Activated CD8-positive, alpha-beta memory T cell treated with anti-CD3 and anti-CD28 coated beads, Interleukin-2, amount 10 ng/mL, durations not matched to agents 7 days and 5 days (primary cell): ENCODE measurements at regions not wholly inside any gene's neighbourhood (a gene's known extent, or its start where the extent isn't known, plus 50 kb on each side); places are given as distances from the start of the nearest gene placed in this dataset.

Source experiments
- ATAC-seq: fragments of 150-1000 bp; cut with Tn5 transposase; one replicate; pipeline ENCODE4 v1.10.0; 2021; ENCODE audit warnings: moderate library complexity
- CTCF ChIA-PET: fragments of 350-600 bp; sonication (Branson Sonifier 250); formaldehyde crosslinking; loops from one replicate; lab custom pipeline; 2021; ENCODE audit warnings: antibody characterized with exemption; lab: Charles Lee
- DNase-seq: peaks from one replicate; pipeline ENCODE4 v3.0.0-alpha.2; 2020
- H3K27ac Mint-ChIP-seq: one replicate; pipeline ENCODE4 v1.8.0; 2021; ENCODE audit warnings: mild to moderate bottlenecking, mixed read lengths
- H3K27me3 Mint-ChIP-seq: one replicate; pipeline ENCODE4 v1.8.0; 2021; ENCODE audit warnings: mixed read lengths
- H3K36me3 Mint-ChIP-seq: one replicate; pipeline ENCODE4 v1.8.0; 2021; ENCODE audit warnings: mild to moderate bottlenecking, mixed read lengths
- H3K4me1 Mint-ChIP-seq: one replicate; pipeline ENCODE4 v1.8.0; 2021; ENCODE audit warnings: mixed read lengths
- H3K4me3 Mint-ChIP-seq: one replicate; pipeline ENCODE4 v1.8.0; 2021; ENCODE audit warnings: mild to moderate bottlenecking, moderate library complexity, mixed read lengths
- H3K9me3 Mint-ChIP-seq: one replicate; pipeline ENCODE4 v1.8.0; 2022; ENCODE audit warnings: low read depth, mixed read lengths

- Mint-ChIP-seq H3K27ac (no peak overlapping the region), H3K36me3 (no peaks in the 10 kb centered on the region), H3K27me3 (peaks cover 16% of the 10 kb centered on the region), H3K4me1 (no peaks in the 10 kb centered on the region), H3K4me3 (no peak overlapping the region), H3K9me3 (no peaks in the 10 kb centered on the region)
- no peak for ATAC-seq
- no peak for DNase-seq
- CTCF ChIA-PET, result no interaction called here
Measured at GRCh38 chr1:38126970-38127369, 80.4 kb upstream of the POU3F1 start.

GRCh38 chr1:38125837-38126520, 79.4 kb upstream of the POU3F1 start:
- Mint-ChIP-seq H3K4me3 (no peak overlapping the region), H3K9me3 (no peaks in the 10 kb centered on the region), H3K36me3 (no peaks in the 10 kb centered on the region), H3K27ac (no peak overlapping the region), H3K27me3 (peaks cover 9% of the 10 kb centered on the region), H3K4me1 (no peaks in the 10 kb centered on the region)
- CTCF ChIA-PET, result no interaction called here
- DNase-seq, result no peak
- no peak for ATAC-seq

GRCh38 chr1:38125016-38125415, 78.4 kb upstream of the POU3F1 start:
- Mint-ChIP-seq H3K4me3 (no peak overlapping the region), H3K36me3 (no peaks in the 10 kb centered on the region), H3K9me3 (no peaks in the 10 kb centered on the region), H3K4me1 (no peaks in the 10 kb centered on the region), H3K27ac (no peak overlapping the region), H3K27me3 (peaks cover 4% of the 10 kb centered on the region)
- ATAC-seq, result no peak
- CTCF ChIA-PET, result no interaction called here
- DNase-seq, result no peak

- Mint-ChIP-seq H3K27ac (no peak overlapping the region), H3K9me3 (no peaks in the 10 kb centered on the region), H3K4me1 (no peaks in the 10 kb centered on the region), H3K4me3 (no peak overlapping the region), H3K36me3 (no peaks in the 10 kb centered on the region), H3K27me3 (no peaks in the 10 kb centered on the region)
- ATAC-seq (no peak), DNase-seq (no peak)
- CTCF ChIA-PET, result no interaction called here
Measured at GRCh38 chr1:38123356-38124135, 77.0 kb upstream of the POU3F1 start.

- Mint-ChIP-seq H3K4me1 (no peaks in the 10 kb centered on the region), H3K9me3 (no peaks in the 10 kb centered on the region), H3K36me3 (no peaks in the 10 kb centered on the region), H3K4me3 (no peak overlapping the region), H3K27ac (no peak overlapping the region), H3K27me3 (no peaks in the 10 kb centered on the region)
- DNase-seq, result no peak
- CTCF ChIA-PET, result no interaction called here
- no peak for ATAC-seq
Measured at GRCh38 chr1:38121231-38121680, 74.7 kb upstream of the POU3F1 start.

- DNase-seq (no peak), ATAC-seq (no peak)
- H3K4me3 Mint-ChIP-seq, result no peak overlapping the region
- CTCF ChIA-PET, result interaction anchor here (0.6 kb wide), 1 partner anchor 928 kb away, joined by 3 read pairs; no protein-coding TSS in a partner anchor
- no peaks in the 10 kb centered on the region for H3K4me1 Mint-ChIP-seq
- no peaks in the 10 kb centered on the region for H3K9me3 Mint-ChIP-seq
- H3K27ac Mint-ChIP-seq, result no peak overlapping the region
- no peaks in the 10 kb centered on the region for H3K36me3 Mint-ChIP-seq
- no peaks in the 10 kb centered on the region for H3K27me3 Mint-ChIP-seq
Measured at GRCh38 chr1:38120552-38121230, 74.1 kb upstream of the POU3F1 start.

- H3K36me3 Mint-ChIP-seq, result no peaks in the 10 kb centered on the region
- ATAC-seq (no peak), DNase-seq (no peak)
- no peaks in the 10 kb centered on the region for H3K4me1 Mint-ChIP-seq
- H3K4me3 Mint-ChIP-seq, result no peak overlapping the region
- no peaks in the 10 kb centered on the region for H3K9me3 Mint-ChIP-seq
- CTCF ChIA-PET, result no interaction called here
- H3K27me3 Mint-ChIP-seq, result no peaks in the 10 kb centered on the region
- H3K27ac Mint-ChIP-seq, result no peak overlapping the region
Measured at GRCh38 chr1:38118976-38119375, 72.4 kb upstream of the POU3F1 start.

- DNase-seq, result no peak
- no peaks in the 10 kb centered on the region for H3K36me3 Mint-ChIP-seq
- H3K4me3 Mint-ChIP-seq, result no peak overlapping the region
- H3K9me3 Mint-ChIP-seq, result no peaks in the 10 kb centered on the region
- no peaks in the 10 kb centered on the region for H3K27me3 Mint-ChIP-seq
- no peak overlapping the region for H3K27ac Mint-ChIP-seq
- ATAC-seq, result no peak
- CTCF ChIA-PET, result no interaction called here
- no peaks in the 10 kb centered on the region for H3K4me1 Mint-ChIP-seq
Measured at GRCh38 chr1:38117444-38117887, 70.9 kb upstream of the POU3F1 start.

GRCh38 chr1:38115682-38116202, 69.1 kb upstream of the POU3F1 start:
- H3K27me3 Mint-ChIP-seq, result peaks cover 3% of the 10 kb centered on the region
- H3K9me3 Mint-ChIP-seq, result no peaks in the 10 kb centered on the region
- H3K36me3 Mint-ChIP-seq, result no peaks in the 10 kb centered on the region
- CTCF ChIA-PET, result no interaction called here
- no peaks in the 10 kb centered on the region for H3K4me1 Mint-ChIP-seq
- ATAC-seq (no peak), DNase-seq (no peak)
- no peak overlapping the region for H3K4me3 Mint-ChIP-seq
- H3K27ac Mint-ChIP-seq, result no peak overlapping the region

- peaks cover 5% of the 10 kb centered on the region for H3K27me3 Mint-ChIP-seq
- CTCF ChIA-PET, result no interaction called here
- DNase-seq, result no peak
- H3K4me3 Mint-ChIP-seq, result no peak overlapping the region
- no peak for ATAC-seq
- no peaks in the 10 kb centered on the region for H3K36me3 Mint-ChIP-seq
- H3K4me1 Mint-ChIP-seq, result no peaks in the 10 kb centered on the region
- H3K27ac Mint-ChIP-seq, result no peak overlapping the region
- H3K9me3 Mint-ChIP-seq, result no peaks in the 10 kb centered on the region
Measured at GRCh38 chr1:38115226-38115625, 68.6 kb upstream of the POU3F1 start.

- Mint-ChIP-seq H3K27me3 (peaks cover 6% of the 10 kb centered on the region), H3K27ac (no peak overlapping the region), H3K4me1 (no peaks in the 10 kb centered on the region), H3K9me3 (no peaks in the 10 kb centered on the region), H3K36me3 (no peaks in the 10 kb centered on the region), H3K4me3 (no peak overlapping the region)
- ATAC-seq (no peak), DNase-seq (no peak)
- CTCF ChIA-PET, result no interaction called here
Measured at GRCh38 chr1:38114241-38115026, 67.8 kb upstream of the POU3F1 start.

GRCh38 chr1:38113159-38113666, 66.6 kb upstream of the POU3F1 start:
- DNase-seq, result no peak
- H3K4me3 Mint-ChIP-seq, result no peak overlapping the region
- no peaks in the 10 kb centered on the region for H3K36me3 Mint-ChIP-seq
- H3K9me3 Mint-ChIP-seq, result no peaks in the 10 kb centered on the region
- peaks cover 6% of the 10 kb centered on the region for H3K27me3 Mint-ChIP-seq
- CTCF ChIA-PET, result no interaction called here
- no peak overlapping the region for H3K27ac Mint-ChIP-seq
- ATAC-seq, result no peak
- H3K4me1 Mint-ChIP-seq, result no peaks in the 10 kb centered on the region

- peaks cover 18% of the 10 kb centered on the region for H3K27me3 Mint-ChIP-seq
- ATAC-seq, result no peak
- CTCF ChIA-PET, result no interaction called here
Measured at GRCh38 chr1:38111589-38111988, 65.0 kb upstream of the POU3F1 start.

More at GRCh38 chr1:38111589-38111988, 65.0 kb upstream of the POU3F1 start:
- Mint-ChIP-seq H3K4me1 (no peaks in the 10 kb centered on the region), H3K27ac (no peak overlapping the region), H3K4me3 (no peak overlapping the region), H3K9me3 (no peaks in the 10 kb centered on the region), H3K36me3 (no peaks in the 10 kb centered on the region)
- no peak for DNase-seq
